Stomach (tissue), 4 donors: ENCODE measurements at regions not wholly inside any gene's neighbourhood (a gene's known extent, or its start where the extent isn't known, plus 50 kb on each side); places are given as distances from the start of the nearest gene placed in this dataset.

Experiments
- CTCF ChIP-seq, 7 experiments: fragments of 450-650 bp in 4 of 7; fragments of 200-600 bp in 3 of 7; sonication (generic) in 3 of 7; IDR thresholded peaks; one replicate each; pipeline ENCODE4 v1.5.1; 2016 to 2019; ENCODE audit warnings: antibody characterized with exemption in 7 of 7, control low read depth in 2 of 7, mild to moderate bottlenecking in 1 of 7
- POLR2A ChIP-seq, 4 donors: fragments of 450-650 bp; IDR thresholded peaks; one replicate each; pipeline ENCODE4 v1.6.1; 2016; ENCODE audit warnings: antibody characterized with exemption in 4 of 4, control low read depth in 2 of 4, mild to moderate bottlenecking in 1 of 4, moderate library complexity in 1 of 4
- POLR2AphosphoS5 ChIP-seq, 3 donors: sonication (generic); formaldehyde crosslinking; IDR thresholded peaks; one replicate each; pipeline ENCODE4 v1.6.1; 2016; ENCODE audit warnings: antibody characterized with exemption in 3 of 3

DNA sequence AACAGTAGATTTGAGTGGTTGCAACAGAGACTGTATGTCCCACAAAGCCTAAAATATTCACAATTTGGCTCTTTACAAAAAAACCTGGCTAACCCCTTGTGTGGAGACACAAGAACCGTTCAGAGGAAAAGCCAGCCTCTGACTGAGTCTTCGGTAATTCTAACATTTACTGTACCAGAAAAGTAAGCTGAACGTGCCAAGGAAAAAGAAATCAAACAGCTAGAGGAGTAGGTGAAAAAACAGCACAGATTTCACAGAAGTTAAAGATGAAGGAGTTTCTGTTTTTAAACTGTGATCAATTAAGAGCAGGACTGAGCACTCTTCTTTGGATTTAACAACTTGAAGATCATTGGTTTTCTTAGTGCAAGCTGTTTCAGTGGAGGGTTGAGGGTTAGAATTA, 424.7 kb upstream of the KIRREL3 start:
- TF ChIP-seq POLR2A (IDR thresholded peaks at IDR 0.05): no peak
- TF ChIP-seq CTCF (IDR thresholded peaks at IDR 0.05): no peak
- TF ChIP-seq POLR2AphosphoS5 (IDR thresholded peaks at IDR 0.05): no peak
